HG03558 (cell line): ENCODE measurements at regions not wholly inside any gene's neighbourhood (a gene's known extent, or its start where the extent isn't known, plus 50 kb on each side); places are given as distances from the start of the nearest gene placed in this dataset.
A peak's percentile ranks its signal among the peaks of the same experiment; 100 is the strongest.
"Not testable (repeated sequence)": the region's sequence is repeated elsewhere in the genome, so short reads cannot be mapped to it uniquely, and the experiment has no call there.

Experiments
- ATAC-seq: cut with Tn5 transposase; IDR thresholded peaks from one replicate; pipeline ENCODE4 v1.9.1; 2021; ENCODE audit warnings: moderate number of reproducible peaks; ENCODE audit not compliant: unreplicated experiment; ENCODE audit errors: extremely low read depth

DNA sequence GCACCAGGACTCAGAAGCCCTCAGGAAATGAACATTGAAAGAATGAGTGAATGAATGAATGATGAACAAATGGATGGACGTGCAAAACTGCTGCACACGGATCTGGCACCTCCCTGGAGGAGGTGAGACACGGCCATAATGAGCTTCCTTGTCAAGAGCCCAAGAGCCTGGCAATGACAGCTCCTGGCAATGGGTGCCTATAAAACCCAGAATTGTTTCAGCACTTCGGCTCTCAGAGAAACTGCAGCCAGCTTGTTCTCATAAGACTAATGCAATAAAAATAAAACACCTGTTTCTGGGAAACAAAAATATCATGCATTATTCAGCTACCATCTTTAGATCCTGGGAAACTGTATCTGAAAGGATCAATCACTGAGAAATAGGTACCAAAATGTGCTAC, 200.5 kb upstream of the SFSWAP start:
- ATAC-seq: no peak

GRCh38 chr12:131511391-131511802, 199.5 kb upstream of the SFSWAP start:
- ATAC-seq: peak; percentile 97

DNA sequence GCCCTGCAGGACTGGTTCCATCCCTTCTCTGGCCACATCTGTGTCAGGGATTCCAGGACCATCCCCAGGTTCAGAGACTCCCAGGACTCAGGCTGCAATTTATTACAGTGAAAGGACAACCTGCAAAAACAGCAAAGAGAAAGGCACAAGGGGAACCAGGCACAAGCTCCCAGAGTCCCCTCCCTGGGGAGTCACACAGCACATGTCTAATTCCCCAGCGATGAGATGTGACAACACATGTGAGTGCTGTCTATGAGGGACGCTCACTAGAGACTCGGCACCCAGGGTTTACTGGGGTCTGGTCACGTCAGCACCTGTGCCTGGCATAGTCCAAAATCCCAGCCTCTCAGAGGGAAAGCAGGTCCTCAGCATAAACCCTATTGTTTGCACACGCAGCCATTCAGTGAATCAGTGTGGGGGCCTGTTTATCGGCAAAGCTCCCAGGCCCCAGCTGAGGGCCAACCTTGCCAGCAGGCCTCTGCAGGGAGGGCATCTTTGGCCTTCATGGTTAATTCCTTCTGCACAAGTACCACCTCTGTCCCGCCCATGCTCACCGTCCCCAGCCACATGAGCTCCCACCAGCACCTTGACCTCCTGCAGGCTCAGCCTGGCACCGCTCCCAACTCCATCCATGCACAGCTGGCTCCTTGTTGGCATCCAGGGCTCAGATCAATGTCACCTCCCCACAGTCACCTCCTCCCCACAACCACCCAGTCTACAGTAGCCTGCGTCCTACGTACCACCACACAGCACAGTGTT, 198.9 kb upstream of the SFSWAP start:
- no peak for ATAC-seq

GRCh38 chr12:131513606-131514005, 197.3 kb upstream of the SFSWAP start:
- ATAC-seq: no peak

- not testable (repeated sequence) for ATAC-seq
These were observed 190.3 kb upstream of the SFSWAP start for GRCh38 chr12:131520553-131520952.

DNA sequence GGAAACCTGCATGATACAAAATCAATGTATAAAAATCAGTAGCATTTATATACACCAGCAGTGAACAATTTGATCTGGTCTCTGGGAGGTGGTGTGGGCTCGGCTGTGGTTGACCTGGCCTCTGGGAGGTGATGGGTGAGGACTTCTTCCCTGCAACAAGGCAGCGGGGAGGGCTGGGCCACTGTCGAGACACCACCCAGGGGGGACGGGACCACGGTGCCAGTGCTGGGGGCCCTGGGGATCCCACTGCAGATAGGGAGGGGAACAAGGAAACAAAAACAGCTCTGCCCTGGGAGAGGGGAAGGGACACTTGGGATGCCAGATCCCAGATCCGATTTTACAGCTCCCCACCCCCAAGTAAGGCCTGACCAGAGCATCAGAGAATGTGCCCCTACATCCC, 189.6 kb upstream of the SFSWAP start:
- no peak for ATAC-seq

- ATAC-seq: no peak
These were observed 184.9 kb upstream of the SFSWAP start for GRCh38 chr12:131525795-131526508.

GRCh38 chr12:131527092-131527491, 183.8 kb upstream of the SFSWAP start:
- no peak for ATAC-seq

DNA sequence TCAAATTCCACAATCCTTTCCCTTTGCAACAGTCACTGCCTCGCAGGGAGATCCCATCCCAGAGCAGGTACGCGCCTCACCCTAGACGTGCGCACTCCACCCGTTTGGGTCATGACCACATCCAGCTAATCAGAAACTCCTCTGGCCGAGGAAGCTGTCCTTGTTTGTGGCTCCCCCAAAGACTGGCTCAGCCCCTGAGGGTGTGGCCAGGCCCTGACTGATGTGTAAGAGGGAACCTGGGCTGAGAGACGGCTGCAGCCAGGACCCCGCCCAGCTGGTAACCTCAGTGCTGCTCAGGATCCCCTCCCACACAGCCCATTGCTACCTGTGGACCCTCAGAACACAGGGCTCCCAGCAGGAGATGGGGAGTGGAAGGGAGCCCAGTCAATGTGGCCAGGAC, 183.2 kb upstream of the SFSWAP start:
- no peak for ATAC-seq

DNA sequence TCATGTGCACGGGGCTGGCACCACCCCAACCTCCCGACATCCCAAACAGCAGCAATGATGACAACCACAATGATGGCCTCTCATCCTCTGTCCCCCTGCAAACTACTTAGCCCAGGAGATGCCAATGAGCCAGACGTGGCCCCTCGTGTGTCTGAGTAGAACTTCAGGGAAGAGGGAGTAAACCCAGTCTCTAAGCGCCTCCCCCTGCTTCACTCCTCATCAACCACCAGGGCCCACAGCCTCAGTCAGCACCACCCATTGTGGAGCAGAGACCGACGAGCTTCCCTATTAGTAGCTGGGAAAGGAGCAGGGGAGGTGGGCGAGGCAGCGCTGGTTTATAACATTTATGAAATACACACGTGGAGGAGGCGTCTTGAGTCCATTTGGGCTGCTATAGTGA, 182.7 kb upstream of the SFSWAP start:
- ATAC-seq: no peak

GRCh38 chr12:131528667-131529066, 182.2 kb upstream of the SFSWAP start:
- ATAC-seq: no peak

DNA sequence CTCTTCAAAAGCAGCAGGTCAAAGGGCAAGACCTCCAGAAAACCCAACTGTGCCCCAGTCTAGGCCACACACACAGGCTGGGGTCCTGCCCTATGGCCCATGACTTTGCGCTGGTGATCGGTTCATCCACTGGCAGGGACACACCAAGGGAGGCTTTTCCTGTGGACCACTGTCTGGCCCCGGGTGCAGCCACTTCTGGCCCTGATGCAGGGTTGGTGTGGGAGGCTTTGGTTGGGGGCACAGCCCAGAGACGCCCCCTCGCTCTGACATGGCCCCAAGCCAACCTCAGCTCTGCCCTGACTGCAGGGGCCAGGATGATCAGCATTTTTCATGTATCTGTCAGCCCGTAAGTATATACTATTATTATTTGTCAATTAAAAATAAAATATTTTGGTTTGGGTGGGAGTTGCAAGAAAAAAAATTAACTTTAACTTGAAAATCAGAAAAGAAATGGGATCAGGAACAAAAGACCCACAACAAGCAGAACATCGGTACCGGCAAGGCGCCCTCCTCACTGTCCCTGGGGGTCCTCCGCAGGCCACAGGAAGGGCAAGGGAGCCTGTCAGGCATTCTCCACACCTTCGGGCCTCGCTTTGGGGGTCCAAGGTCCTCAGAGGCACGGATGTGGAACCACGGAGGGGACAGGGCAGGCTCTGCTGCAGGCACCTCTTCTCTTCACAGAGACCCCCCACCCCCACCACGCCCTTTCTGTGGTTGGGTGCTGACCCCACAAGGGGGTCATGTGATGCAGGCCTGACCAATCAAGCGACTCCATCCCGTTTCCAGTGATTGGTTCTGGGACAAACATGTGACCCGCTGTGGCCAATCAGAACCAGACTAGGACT, 181.5 kb upstream of the SFSWAP start:
- no peak for ATAC-seq

DNA sequence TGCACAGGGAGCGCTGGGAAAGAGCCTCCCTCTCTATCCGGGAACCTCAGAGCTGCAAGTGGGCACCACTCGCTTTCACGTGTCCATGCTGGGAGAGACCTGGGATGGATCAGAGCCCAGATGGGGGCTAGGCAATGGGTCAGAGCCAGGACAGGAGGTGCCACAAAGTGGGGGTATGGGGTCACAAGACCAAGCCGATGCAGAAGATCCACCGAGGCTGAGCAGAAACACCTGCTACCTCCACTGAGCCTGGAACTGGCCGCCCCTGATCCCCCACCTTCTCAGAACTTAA, 180.9 kb upstream of the SFSWAP start:
- no peak for ATAC-seq

GRCh38 chr12:131530422-131530821, 180.5 kb upstream of the SFSWAP start:
- ATAC-seq: no peak

DNA sequence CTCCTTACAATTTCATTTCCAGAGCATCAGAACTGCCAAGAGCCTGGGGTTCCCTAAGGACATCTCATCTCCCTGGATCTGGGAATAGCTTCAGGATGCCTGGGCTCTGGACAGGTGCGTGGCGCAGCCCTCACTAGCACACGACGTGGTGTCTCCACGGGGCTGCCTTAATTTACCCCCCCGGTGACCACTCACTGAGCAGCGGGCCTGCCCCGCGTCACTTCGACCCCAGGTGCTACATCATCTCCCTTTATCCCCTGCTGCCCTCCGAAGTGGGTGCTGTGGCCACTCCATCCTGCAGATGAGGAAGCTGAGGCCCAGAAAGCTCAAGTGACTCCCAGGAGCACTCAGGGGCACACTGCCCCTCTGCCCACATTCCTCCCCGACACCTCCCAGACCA, 177.8 kb upstream of the SFSWAP start:
- ATAC-seq: no peak

GRCh38 chr12:131535779-131536178, 175.1 kb upstream of the SFSWAP start:
- ATAC-seq: no peak

DNA sequence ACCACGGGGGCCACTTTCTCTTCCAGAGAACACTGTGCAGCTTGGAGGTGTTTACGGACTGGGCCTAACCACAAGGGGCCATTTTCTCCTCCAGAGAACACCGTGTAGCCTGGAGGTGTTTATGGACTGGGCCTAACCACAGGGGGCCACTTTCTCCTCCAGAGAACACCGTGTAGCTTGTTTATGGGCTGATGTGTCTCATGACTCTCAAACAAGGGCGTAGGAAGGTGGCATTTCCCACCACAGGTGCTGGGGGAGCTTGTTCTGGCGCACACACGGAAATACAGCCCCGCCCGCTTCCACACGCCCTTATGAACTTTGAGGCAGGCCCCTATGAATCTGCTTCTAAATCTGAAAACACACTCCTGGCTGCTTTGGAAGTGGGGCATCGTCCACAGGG, 174.6 kb upstream of the SFSWAP start:
- ATAC-seq: no peak

DNA sequence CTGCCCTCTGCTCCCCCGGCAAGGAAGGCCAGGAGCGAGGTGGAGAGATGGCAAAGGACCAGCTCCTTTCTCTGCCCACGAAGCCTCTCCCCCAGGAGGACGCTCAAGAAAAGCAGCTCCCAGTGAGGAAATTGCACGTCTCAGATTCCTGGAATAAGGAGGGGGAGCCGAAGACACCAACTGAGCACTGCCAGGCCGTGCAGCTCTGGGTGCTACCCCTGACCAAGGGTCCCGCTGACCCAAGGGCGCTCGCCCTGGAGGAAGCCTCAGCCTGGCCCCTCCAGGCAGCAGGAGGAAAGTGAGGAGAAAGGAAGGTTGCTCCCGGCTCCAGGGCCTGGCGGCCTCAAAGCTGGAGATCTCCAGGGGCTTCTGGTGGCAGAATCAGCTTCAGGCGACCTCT, 174.1 kb upstream of the SFSWAP start:
- ATAC-seq: no peak

GRCh38 chr12:131537267-131537958, 173.5 kb upstream of the SFSWAP start:
- ATAC-seq: no peak

DNA sequence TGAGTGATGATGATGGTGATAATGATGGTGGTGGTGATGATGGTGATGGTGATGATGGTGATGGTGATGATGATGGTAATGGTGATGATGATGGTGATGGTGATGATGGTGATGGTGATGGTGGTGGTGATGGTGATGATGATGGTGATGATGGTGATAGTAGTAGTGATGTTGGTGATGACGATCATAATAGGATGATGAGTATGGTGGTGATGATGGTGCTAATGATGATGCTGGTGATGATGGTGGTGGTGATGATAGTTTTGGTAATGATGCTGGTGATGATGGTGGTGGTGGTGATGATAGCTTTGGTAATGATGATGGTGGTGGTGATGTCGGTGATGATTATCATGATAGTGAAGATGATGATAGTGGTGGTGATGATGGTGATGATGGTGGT, 171.5 kb upstream of the SFSWAP start:
- ATAC-seq: no peak
